ENCODE measurements at regions not wholly inside any gene's neighbourhood (a gene's known extent, or its start where the extent isn't known, plus 50 kb on each side); places are given as distances from the start of the nearest gene placed in this dataset.
"Not testable (repeated sequence)": the region's sequence is repeated elsewhere in the genome, so short reads cannot be mapped to it uniquely, and the experiment has no call there.

- Histone ChIP-seq H3K4me1 (ENCODE audit: control insufficient read depth, insufficient read depth, low read length) (no peaks in the 10 kb centered on the region), H3K36me3 (ENCODE audit: control insufficient read depth, insufficient read depth, low read length) (no peaks in the 10 kb centered on the region), H3K27me3 (ENCODE audit: control insufficient read depth, insufficient read depth, low read length) (no peaks in the 10 kb centered on the region), H3K27ac (ENCODE audit: low read length) (no peak overlapping the region), H3K9me3 (replicated peaks; ENCODE audit: control insufficient read depth, low read depth, low read length) (no peaks in the 10 kb centered on the region), H3K4me3 (ENCODE audit: low read length) (no peak overlapping the region)
- 73% methylated on average over 5 of the region's 5 CpGs for WGBS (ENCODE audit: insufficient coverage)
- DNase-seq: no peak
Measured at GRCh38 chr3:5348229-5348902, 160.9 kb downstream of the EDEM1 start.

DNA sequence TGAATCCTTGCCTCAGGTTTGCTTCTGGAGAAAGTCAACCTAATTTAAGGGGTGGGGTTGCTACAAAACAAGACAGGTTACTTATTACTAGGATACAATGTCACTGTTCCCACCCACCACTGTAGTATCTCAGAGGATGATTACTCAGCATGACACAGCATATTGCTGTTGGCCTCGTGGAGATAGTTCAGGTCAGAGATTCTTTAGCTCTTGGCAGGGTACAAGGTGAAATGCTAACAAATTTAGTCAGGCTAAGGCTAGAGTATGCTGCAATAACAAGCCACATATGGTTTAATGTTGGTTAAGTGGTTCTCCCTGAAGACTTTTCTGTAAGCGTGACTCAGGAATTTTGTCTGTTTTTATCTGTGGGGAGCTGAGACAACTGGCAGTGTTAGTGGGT, 161.8 kb downstream of the EDEM1 start:
- Histone ChIP-seq H3K9me3 (replicated peaks; ENCODE audit: control insufficient read depth, low read depth, low read length) (no peaks in the 10 kb centered on the region), H3K4me3 (ENCODE audit: low read length) (no peak overlapping the region), H3K4me1 (ENCODE audit: control insufficient read depth, insufficient read depth, low read length) (no peaks in the 10 kb centered on the region), H3K27me3 (ENCODE audit: control insufficient read depth, insufficient read depth, low read length) (no peaks in the 10 kb centered on the region), H3K27ac (ENCODE audit: low read length) (no peak overlapping the region), H3K36me3 (ENCODE audit: control insufficient read depth, insufficient read depth, low read length) (no peaks in the 10 kb centered on the region)
- 72% methylated on average over 2 of the region's 2 CpGs for WGBS (ENCODE audit: insufficient coverage)
- DNase-seq: no peak

DNA sequence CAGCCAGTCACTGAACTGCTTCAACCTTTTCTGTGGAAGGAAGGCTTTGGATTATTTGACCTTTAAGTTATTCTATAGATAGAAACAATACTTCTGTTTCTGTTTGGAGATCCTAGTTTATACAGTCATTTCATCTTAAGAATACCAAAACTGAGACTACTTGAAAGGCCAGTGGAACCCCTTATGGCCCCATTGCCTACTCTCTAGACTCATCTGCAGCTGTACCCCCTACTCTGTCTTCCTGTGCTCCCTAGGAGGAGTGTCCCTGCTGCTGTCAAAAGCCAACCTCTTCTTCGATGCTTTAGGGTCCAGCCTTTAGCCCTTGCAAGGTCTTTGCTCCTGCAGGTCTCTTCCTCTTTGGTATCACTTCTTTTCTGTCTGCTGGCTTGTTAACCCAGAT, 169.6 kb downstream of the EDEM1 start:
- no peak for DNase-seq
- WGBS (ENCODE audit: insufficient coverage): 86% methylated on average over 1 of the region's 1 CpG
- Histone ChIP-seq H3K27me3 (ENCODE audit: control insufficient read depth, insufficient read depth, low read length) (no peaks in the 10 kb centered on the region), H3K4me1 (ENCODE audit: control insufficient read depth, insufficient read depth, low read length) (no peaks in the 10 kb centered on the region), H3K27ac (ENCODE audit: low read length) (no peak overlapping the region), H3K9me3 (replicated peaks; ENCODE audit: control insufficient read depth, low read depth, low read length) (no peaks in the 10 kb centered on the region), H3K36me3 (ENCODE audit: control insufficient read depth, insufficient read depth, low read length) (no peaks in the 10 kb centered on the region), H3K4me3 (ENCODE audit: low read length) (no peak overlapping the region)

GRCh38 chr3:5358911-5359310, 171.4 kb downstream of the EDEM1 start:
- H3K4me3 ChIP-seq (ENCODE audit: low read length): no peak overlapping the region
- H3K9me3 ChIP-seq (replicated peaks; ENCODE audit: control insufficient read depth, low read depth, low read length): no peaks in the 10 kb centered on the region
- no peaks in the 10 kb centered on the region for H3K4me1 ChIP-seq (ENCODE audit: control insufficient read depth, insufficient read depth, low read length)
- DNase-seq: no peak
- H3K27ac ChIP-seq (ENCODE audit: low read length): no peak overlapping the region
- H3K27me3 ChIP-seq (ENCODE audit: control insufficient read depth, insufficient read depth, low read length): no peaks in the 10 kb centered on the region
- WGBS (ENCODE audit: insufficient coverage): no CpG with 5 or more reads among the region's 1 CpG
- no peaks in the 10 kb centered on the region for H3K36me3 ChIP-seq (ENCODE audit: control insufficient read depth, insufficient read depth, low read length)

DNA sequence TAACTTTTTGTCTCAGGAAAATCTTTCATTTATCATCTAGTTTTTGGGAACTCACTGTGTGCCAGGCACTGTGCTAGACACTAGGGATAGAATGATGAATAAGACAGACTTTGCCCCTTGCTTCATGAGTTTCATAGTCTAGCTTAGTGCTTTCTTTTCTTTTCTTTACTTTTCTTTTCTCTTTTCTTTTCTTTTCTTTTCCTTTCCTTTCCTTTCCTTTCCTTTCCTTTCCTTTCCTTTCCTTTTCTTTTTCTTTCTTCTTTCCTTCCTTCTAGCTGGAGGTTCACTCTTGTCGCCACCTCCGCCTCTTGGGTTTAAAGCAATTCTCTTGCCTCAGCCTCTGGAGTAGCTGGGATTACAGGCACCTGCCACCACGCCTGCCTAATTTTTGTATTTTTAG, 172.9 kb downstream of the EDEM1 start:
- Histone ChIP-seq H3K9me3 (replicated peaks; ENCODE audit: control insufficient read depth, low read depth, low read length) (no peaks in the 10 kb centered on the region), H3K27ac (ENCODE audit: low read length) (no peak overlapping the region), H3K27me3 (ENCODE audit: control insufficient read depth, insufficient read depth, low read length) (no peaks in the 10 kb centered on the region), H3K36me3 (ENCODE audit: control insufficient read depth, insufficient read depth, low read length) (no peaks in the 10 kb centered on the region), H3K4me1 (ENCODE audit: control insufficient read depth, insufficient read depth, low read length) (no peaks in the 10 kb centered on the region), H3K4me3 (ENCODE audit: low read length) (no peak overlapping the region)
- no peak for DNase-seq
- WGBS (ENCODE audit: insufficient coverage): 71% methylated on average over 1 of the region's 3 CpGs

GRCh38 chr3:5366746-5367145, 179.2 kb downstream of the EDEM1 start:
- no peaks in the 10 kb centered on the region for H3K36me3 ChIP-seq (ENCODE audit: control insufficient read depth, insufficient read depth, low read length)

GRCh38 chr3:5371555-5371954, 184.0 kb downstream of the EDEM1 start:
- not testable (repeated sequence) for H3K4me3 ChIP-seq (ENCODE audit: low read length); H3K9me3 ChIP-seq (replicated peaks; ENCODE audit: control insufficient read depth, low read depth, low read length); H3K27me3 ChIP-seq (ENCODE audit: control insufficient read depth, insufficient read depth, low read length); H3K36me3 ChIP-seq (ENCODE audit: control insufficient read depth, insufficient read depth, low read length); DNase-seq; H3K27ac ChIP-seq (ENCODE audit: low read length); H3K4me1 ChIP-seq (ENCODE audit: control insufficient read depth, insufficient read depth, low read length)
- WGBS (ENCODE audit: insufficient coverage): no CpG with 5 or more reads among the region's 2 CpGs

More at GRCh38 chr3:5366746-5367145, 179.2 kb downstream of the EDEM1 start:
- DNase-seq: no peak
- Histone ChIP-seq H3K27me3 (ENCODE audit: control insufficient read depth, insufficient read depth, low read length) (no peaks in the 10 kb centered on the region), H3K4me3 (ENCODE audit: low read length) (no peak overlapping the region), H3K9me3 (replicated peaks; ENCODE audit: control insufficient read depth, low read depth, low read length) (peaks cover 2% of the 10 kb centered on the region), H3K4me1 (ENCODE audit: control insufficient read depth, insufficient read depth, low read length) (no peaks in the 10 kb centered on the region), H3K27ac (ENCODE audit: low read length) (no peak overlapping the region)

DNA sequence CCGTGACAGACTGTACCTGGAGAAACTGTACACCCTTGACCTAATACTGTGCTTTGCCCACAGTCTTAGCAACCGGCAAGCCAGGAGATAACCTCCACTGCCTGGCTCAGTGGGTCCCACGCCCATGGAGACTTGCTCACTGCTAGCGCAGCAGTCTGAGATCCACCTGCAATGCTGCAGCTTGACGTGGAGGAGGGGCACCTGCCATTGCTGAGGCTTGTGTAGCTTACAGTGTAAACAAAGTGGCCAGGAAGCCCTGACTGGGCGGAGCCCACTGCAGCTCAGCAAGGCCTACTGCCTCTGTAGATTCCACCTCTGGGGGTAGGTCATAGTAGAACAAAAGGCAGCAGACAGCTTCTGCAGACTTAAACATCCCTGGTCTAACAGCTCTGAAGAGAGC, 189.3 kb downstream of the EDEM1 start:
- Histone ChIP-seq H3K9me3 (replicated peaks; ENCODE audit: control insufficient read depth, low read depth, low read length) (no peaks in the 10 kb centered on the region), H3K27me3 (ENCODE audit: control insufficient read depth, insufficient read depth, low read length) (no peaks in the 10 kb centered on the region), H3K27ac (ENCODE audit: low read length) (no peak overlapping the region), H3K4me1 (ENCODE audit: control insufficient read depth, insufficient read depth, low read length) (no peaks in the 10 kb centered on the region), H3K36me3 (ENCODE audit: control insufficient read depth, insufficient read depth, low read length) (no peaks in the 10 kb centered on the region), H3K4me3 (ENCODE audit: low read length) (no peak overlapping the region)
- WGBS (ENCODE audit: insufficient coverage): 62% methylated on average over 6 of the region's 6 CpGs
- DNase-seq: no peak

DNA sequence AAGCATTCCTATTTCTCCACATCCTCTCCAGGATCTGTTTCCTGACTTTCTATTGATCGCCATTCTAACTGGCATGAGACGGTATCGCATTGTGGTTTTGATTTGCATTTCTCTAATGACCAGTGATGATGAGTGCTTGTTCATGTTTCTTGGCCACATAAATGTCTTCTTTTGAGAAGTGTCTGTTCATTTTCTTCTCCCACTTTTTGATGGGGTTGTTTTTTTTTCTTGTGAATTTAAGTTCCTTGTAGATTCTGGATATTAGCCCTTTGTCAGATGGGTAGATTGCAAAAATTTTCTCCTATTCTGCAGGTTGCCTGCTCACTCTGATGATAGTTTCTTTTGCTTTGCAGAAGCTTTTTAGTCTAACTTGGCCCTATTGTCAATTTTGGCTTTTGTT, 191.8 kb downstream of the EDEM1 start:
- not testable (repeated sequence) for DNase-seq; H3K27ac ChIP-seq (ENCODE audit: low read length); H3K4me1 ChIP-seq (ENCODE audit: control insufficient read depth, insufficient read depth, low read length); H3K27me3 ChIP-seq (ENCODE audit: control insufficient read depth, insufficient read depth, low read length); H3K36me3 ChIP-seq (ENCODE audit: control insufficient read depth, insufficient read depth, low read length); H3K9me3 ChIP-seq (replicated peaks; ENCODE audit: control insufficient read depth, low read depth, low read length); H3K4me3 ChIP-seq (ENCODE audit: low read length)
- no CpG with 5 or more reads among the region's 3 CpGs for WGBS (ENCODE audit: insufficient coverage)

DNA sequence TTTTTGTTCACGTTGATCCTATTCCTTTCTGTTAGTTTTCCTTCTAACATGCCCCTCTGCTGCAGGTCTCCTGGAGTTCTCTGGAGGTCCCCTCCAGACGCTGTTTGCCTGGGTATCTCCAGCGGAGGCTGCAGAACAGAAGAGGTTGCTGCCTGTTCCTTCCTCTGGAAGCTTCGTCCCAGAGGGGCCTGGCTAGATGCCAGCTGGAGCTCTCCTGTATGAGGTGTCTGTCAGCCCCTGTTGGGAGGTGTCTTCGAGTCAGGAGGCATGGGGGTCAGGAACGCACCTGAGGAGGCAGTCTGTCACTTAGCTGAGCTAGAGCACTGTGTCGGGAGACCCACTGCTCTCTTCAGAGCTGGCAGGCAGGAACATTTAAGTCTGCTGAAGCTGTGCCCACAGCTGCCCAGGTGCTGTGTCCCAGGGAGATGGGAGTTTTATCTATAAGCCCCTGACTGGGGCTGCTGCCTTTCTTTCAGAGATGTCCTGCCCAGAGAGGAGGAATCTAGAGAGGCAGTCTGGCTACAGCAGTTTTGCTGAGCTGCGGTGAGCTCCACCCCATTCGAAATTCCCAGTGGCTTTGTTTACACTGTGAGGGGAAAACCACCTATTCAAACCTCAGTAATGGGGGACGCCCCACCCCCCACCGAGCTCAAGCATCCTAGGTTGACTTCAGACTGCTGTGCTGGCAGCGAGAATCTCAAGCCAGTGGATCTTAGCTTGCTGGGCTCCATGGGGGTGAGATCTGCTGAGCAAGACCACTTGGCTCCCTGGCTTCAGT, 196.2 kb downstream of the EDEM1 start:
- not testable (repeated sequence) for H3K36me3 ChIP-seq (ENCODE audit: control insufficient read depth, insufficient read depth, low read length); H3K4me3 ChIP-seq (ENCODE audit: low read length); H3K9me3 ChIP-seq (replicated peaks; ENCODE audit: control insufficient read depth, low read depth, low read length); H3K27ac ChIP-seq (ENCODE audit: low read length); H3K27me3 ChIP-seq (ENCODE audit: control insufficient read depth, insufficient read depth, low read length); DNase-seq; H3K4me1 ChIP-seq (ENCODE audit: control insufficient read depth, insufficient read depth, low read length)
- 86% methylated on average over 6 of the region's 12 CpGs for WGBS (ENCODE audit: insufficient coverage)

Measured in muscle of leg (tissue), 3 donors.